ENCODE measurements at regions not wholly inside any gene's neighbourhood (a gene's known extent, or its start where the extent isn't known, plus 50 kb on each side); places are given as distances from the start of the nearest gene placed in this dataset.

DNA sequence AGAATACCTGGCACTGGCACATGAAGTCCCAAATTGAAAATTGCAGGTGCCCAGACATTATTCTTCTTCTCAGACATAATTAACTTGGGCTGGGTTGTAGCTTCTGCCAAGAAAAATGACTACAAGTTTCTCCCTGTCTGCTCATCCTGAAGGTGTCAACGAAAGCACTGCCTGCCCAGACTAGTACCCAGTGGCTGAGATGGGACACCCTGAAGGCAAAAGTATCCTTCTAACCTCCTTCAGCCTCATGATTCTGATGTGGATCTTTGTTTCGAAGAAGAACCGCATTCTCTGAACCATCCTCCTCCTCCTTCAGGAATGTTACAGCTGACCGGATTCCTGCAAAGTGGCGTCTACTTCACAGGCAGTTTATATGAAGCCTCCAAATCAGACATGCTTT, 161.1 kb upstream of the FST start:
- no peak for ATAC-seq
- DNase-seq (ENCODE audit: missing footprints), result no peak
- intact Hi-C loops (cut with DNase I), result no loop called here

DNA sequence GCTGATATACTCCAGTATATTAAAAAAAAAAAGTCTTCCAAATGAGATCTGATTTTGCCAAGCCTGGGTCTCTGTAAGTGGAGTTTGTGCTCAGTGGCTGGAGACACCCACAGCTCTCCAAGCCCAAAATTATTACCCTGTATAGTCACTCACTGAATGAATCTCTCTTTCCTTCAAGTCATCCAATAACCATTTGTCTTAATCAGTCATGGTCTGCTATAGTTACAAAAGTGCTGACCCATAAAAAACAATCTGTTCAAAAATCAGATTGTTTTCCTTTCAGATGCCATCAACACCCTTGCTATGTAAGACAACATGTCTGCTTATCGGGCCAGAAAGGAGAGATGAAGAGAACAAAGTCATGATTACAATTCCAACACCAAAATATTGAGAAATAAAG, 159.4 kb upstream of the FST start:
- ATAC-seq (no peak), DNase-seq (ENCODE audit: missing footprints) (no peak)
- intact Hi-C loops (cut with DNase I), result no loop called here

DNA sequence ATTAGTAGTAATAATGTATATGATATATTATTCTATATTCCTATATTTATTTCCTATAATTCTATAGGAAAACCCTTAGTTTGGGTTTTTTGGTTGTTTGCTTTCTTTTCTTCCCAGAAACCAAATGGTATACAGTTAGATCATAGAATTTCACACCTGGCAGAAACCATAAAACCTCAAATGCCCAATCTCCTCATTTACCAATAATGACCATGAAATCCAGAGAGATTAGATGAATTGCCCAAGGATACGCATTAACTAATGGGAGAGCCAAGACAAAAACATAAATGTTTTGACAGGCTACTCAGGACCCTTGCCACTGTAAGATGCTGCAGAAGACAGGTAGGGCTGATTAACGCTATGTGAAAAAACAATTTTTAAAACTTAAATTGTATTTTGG, 158.7 kb upstream of the FST start:
- DNase-seq (ENCODE audit: missing footprints) (no peak), ATAC-seq (no peak)
- intact Hi-C loops (cut with DNase I), result no loop called here

DNA sequence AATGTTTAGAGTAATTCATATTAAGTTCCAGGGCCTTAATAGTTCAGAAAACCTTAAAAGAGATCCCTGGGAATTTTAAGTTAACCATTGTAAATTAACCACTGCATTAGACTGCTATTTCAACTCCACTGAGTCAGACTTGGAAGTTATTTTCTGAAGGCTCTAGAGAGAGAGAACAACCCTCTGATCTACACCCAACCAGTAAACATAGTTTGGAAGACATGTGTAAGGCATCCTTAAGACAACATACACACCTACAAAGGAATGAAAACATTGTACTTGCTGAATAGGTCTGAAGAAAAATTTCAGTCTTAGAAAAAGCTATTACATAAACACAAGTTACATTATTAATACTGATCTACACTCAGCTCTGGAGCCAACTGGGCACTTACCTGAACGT, 158.2 kb upstream of the FST start:
- ATAC-seq, result no peak
- DNase-seq (ENCODE audit: missing footprints), result no peak
- intact Hi-C loops (cut with DNase I), result no loop called here

DNA sequence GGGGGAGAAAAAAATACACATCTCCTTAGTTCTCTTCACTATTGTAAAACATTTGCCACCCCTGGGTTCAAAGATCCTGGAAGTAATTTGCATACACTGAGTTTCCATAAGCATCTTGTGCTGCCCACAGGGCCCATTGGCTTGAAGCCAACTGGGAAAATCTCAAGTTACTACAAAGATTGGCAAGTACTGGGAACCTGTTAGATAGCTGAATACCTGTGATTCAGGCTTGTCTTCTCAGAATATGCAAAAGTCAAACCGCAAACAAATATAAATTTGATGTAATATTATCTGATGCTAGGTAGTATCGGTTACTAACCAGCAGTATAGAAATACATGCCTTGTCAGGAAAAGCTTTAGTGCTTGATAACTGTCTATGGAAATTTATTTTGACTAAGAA, 156.9 kb upstream of the FST start:
- intact Hi-C loops (cut with DNase I), result no loop called here
- ATAC-seq, result no peak
- no peak for DNase-seq (ENCODE audit: missing footprints)

DNA sequence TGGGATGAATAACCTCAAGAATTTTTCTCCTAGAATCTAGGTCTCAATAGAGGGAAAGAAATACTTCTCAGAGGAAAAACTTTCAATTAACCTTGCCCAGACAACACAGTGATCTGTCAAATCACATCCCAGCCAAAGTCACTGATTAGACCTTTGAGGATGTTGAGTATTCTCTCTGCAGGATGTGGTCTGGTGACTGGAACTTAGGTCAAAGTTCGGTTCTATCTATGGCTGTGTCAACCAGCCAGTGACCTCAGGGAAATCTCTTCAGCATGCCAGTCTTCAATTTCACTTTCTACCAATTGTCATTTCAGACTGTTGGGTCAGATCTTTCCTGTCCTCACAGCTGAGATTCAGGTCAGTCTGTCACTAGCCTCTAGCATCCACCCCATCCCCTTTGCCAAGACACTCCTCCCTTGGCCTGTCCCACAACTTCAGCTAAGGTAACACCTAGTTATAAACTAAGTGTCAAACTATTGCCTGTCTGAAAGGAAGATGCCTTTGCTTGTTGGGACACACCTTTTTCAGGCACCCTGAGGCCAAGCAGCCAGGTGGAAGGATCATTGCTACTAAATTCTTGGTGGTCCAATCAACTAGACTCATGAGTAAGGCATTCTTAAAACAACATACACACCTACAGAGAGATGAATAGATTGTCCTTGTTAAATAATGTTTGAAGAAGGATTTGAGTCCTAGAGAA, 156.3 kb upstream of the FST start:
- intact Hi-C loops (cut with DNase I), result no loop called here
- ATAC-seq (no peak), DNase-seq (ENCODE audit: missing footprints) (no peak)

DNA sequence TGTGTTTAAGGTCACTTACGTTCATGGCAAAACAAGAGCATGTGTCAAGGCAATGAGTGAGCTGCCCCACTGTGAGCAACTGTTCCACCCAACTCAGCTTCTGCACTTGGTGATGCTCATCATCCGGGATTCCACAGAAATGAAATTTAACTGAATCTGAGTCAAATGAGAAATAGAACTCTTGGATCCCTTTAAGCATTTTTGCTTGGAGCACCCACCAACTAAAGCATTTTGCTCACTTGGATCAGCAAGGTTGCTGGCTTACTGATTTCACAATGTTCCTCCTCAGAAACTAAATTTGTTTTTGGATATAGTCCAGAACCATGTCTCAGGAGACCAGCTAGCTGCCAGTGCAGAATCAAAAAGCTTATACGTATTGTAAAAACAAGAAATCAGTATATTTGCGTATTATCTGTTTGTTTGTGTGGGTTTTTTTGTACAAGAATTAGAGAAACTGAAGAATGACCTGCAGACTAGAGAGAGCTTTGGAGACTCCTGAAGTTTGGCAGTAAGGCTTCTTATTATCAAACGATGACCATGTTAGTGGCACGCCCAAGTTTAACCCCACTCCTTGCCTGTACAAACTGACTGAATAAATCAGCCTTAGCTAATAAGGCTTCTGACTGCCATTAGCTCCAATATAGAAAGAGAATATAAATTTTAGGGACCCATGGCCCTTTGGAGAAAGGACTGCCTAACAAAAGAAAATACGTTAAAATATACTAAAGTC, 153.8 kb upstream of the FST start:
- DNase-seq (ENCODE audit: missing footprints) (no peak), ATAC-seq (peak; percentile 85)
- intact Hi-C loops (cut with DNase I), result no loop called here

DNA sequence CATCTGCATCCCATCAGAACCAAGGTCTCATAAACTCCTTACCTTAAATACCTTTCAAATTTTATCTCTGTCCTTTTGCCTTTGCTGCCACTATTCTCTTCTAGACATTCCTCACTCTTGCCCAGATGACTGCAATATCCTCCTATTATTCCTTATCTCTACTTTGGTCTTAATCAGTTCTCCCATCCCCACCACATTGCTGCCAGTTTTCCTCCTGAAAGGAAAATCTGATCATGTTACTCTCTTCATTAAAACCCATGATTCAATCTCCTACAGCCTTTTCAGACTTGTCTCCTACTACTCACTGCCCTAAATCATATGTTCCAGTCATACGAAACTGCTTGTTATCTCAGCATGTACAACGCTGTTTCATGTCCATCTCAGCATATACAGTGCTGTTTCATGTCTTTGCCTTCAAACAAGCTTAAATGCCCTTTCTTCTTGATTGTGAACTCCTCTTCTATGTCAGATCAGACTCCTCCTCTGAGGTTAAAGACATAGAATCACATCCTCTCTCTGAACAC, 152.6 kb upstream of the FST start:
- intact Hi-C loops (cut with DNase I), result no loop called here
- DNase-seq (ENCODE audit: missing footprints) (no peak), ATAC-seq (no peak)

DNA sequence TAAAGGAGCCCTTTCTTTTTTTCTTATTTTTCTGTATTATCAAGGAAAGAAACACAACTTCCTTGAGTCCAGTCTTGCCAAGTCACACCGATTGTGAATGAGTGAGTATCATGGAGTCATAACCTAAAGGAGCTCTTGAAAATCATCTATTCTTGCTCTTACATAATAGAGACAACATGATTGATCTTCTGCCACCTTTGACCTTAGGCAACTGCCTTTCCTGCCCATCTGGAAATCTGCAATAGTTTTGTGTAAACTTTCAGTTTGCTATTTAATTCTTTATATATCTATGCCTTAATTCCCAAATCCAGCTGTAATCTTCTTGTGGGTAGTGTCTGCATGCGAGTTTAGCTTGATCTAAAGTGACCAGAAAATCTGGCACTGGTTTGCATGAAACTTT, 149.9 kb upstream of the FST start:
- intact Hi-C loops (cut with DNase I), result no loop called here
- DNase-seq (ENCODE audit: missing footprints) (no peak), ATAC-seq (no peak)

DNA sequence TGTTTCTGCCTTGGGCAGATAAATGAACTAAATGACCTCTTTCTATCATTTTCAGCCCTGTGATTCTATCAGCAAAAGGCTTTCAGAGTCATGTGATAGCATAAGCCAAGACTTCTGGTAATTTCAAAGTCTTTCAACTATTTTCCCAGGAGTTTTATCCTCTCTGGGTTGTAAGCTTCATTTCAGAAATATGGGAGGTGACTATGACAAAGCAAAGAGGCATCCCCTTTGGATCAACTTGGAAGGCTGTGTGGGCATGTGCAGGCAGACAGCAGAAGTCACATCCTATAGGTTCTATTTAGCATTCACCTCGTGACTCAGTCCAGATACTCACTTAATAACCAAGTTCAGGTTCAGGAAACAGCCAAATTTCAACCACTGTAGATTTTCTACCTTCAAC, 149.0 kb upstream of the FST start:
- intact Hi-C loops (cut with DNase I), result no loop called here
- DNase-seq (ENCODE audit: missing footprints) (no peak), ATAC-seq (no peak)

DNA sequence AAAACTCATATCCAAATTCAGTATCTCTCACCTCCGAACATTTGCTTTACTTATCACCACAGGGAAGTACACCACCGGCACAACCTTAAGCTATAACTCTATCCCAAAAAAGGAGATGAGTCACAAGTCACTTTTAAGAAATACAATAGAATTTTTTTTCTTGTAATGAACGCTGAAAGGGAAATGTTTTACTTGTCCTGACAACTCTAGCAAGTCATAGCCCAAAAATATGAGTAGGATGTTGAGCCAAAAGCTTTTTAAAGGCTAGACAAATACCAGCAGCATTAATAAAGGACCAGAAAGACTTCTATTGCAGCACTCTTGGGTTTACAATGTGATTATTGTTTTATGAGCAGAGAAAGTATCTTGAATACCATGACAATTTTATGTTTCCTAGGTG, 147.3 kb upstream of the FST start:
- ATAC-seq (no peak), DNase-seq (ENCODE audit: missing footprints) (no peak)
- intact Hi-C loops (cut with DNase I), result no loop called here

DNA sequence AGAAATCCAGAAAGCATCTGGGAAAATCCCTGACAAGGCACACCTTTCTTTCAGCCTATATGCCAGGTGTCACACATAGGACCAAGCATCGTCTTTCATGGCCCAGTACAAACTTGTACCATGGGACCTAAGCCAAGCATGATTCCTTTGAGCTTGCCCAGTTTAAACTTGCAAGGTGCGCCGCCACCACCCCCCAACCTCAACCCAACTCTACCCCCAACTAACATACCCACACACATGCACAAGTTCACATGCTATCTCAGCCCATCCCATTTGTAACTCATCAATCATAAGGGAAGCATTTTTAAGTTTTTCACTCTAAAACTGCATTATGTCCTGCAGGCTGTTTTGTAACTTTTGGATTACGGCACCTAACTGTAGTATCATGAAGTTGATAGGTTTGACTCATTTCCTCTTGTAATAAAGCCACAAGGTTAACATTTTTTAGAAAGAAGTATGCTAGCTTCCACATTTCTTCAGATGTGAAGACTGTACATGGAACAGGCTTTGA, 145.9 kb upstream of the FST start:
- no peak for ATAC-seq
- intact Hi-C loops (cut with DNase I), result no loop called here

DNA sequence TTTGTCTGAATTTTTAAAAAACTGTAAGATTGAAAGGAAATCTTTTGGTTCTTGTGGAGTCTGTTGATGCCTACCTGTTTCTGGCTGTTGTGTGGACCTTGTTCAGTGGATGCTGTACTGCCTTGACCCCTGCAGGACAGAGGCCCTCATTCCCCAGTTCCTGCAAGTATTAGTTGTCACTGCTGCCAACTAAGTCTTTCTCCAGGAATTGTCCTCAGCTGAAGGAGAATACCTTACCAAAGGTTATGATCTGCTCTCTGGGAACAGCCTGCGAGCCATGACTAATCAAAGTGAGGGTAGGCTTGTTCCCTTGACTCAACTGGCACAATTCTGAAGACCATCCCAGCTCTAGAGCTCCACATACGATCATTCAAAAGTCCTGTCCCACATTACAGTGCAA, 145.3 kb upstream of the FST start:
- no peak for ATAC-seq
- no peak for DNase-seq (ENCODE audit: missing footprints)
- intact Hi-C loops (cut with DNase I), result no loop called here

More for the DNA sequence above, 145.9 kb upstream of the FST start:
- no peak for DNase-seq (ENCODE audit: missing footprints)

DNA sequence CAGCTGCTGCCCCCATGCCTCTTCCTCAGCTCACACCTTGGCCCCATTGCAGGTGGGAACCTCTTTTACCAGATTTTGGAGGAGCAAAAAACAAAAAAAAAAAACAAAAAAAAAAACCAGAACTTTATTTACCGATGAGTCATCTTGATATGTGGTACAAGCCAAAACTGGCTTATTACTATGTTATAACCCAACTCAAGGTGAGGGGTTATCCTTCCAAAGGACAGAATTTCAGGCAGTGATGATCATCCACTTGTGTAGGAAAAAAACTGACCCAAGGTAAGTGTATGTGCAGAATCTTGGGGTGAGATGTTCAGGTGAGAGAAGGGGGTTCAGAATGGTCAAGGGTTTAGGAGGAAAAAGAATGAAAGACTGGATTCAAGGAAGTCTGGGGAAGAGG, 142.6 kb upstream of the FST start:
- intact Hi-C loops (cut with DNase I), result no loop called here
- ATAC-seq (no peak), DNase-seq (ENCODE audit: missing footprints) (no peak)

DNA sequence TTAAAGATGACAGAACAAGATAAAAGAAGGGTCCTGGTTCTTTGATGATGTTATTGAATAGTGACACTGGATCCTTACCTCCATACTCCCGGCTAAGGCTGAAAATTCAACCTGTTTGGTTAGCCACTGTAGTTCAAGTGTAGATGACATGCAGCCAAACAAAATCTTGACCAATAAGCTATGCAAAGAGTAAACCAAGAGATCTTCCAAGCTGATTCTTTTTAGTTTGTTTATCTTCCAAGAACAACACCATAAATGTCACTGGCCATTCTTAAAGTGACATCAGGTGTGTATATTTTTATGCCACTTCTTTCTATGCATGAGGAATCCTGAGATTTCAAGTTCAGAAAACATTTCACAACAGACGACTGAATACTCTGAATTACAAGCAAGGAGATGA, 141.5 kb upstream of the FST start:
- ATAC-seq (no peak), DNase-seq (ENCODE audit: missing footprints) (no peak)
- intact Hi-C loops (cut with DNase I), result no loop called here

DNA sequence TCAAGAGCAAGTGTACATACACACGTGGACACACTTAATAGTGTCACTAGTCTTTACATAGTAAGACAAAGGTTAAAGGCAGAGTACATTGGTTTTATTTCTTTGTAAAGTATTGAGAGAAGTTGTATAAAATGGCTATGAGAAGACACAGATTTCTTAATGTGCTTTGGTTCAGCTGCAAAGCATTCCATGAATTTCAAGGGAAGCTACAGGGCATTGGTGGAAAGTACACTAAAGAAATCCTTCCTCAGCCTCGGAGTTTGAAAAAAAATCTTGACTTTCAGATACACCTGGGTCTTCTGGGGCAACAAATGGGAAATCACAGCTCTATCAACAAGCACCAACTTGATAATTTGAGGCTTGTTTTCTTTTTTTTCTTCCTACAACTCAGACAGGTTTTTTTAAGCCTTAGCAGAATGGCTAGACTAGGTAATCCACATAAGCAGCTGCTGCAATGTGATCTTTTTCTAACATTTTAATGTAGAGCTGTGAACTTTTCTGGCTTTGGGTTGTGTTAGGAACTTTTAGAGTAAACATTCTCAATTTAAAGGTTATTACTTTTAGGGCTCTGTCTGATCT, 140.4 kb upstream of the FST start:
- no peak for DNase-seq (ENCODE audit: missing footprints)
- no peak for ATAC-seq
- intact Hi-C loops (cut with DNase I), result no loop called here

DNA sequence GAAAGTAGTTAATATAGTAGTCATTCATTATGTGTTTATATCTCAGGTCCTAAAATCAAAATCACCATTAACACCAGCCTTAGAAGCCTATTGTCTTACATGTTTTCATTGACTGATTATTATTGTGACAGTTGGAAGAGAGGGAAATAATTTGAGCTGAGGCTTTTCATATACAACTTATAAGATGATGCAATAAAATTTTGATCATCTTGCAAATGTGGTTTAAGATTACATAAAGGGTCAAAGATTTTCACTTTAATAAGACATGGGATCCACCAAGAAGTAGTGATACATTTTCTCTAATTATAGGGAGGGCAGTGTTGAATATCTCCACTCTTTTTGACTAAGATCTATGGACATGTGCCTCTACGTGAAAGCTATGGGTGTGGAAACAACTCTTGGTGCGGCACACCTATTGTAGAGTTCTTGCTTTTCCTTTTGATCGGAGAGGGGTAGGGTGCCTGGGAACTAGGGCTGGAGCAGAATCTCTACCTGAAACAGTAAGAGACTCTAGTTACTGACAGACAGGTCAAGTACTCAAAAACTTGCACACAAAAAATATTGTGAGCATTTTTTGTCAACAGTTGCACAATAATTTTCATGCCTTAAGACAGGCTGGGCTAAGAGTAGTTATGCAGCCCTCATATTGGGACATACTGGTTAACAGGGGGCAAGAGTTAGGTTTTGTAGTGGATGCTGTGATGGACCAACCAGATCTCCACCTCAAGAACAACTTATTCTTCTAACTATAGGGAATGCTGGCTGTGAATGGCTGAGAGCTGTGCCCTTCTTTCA, 139.3 kb upstream of the FST start:
- DNase-seq (ENCODE audit: missing footprints), result no peak
- no peak for ATAC-seq
- intact Hi-C loops (cut with DNase I), result no loop called here

DNA sequence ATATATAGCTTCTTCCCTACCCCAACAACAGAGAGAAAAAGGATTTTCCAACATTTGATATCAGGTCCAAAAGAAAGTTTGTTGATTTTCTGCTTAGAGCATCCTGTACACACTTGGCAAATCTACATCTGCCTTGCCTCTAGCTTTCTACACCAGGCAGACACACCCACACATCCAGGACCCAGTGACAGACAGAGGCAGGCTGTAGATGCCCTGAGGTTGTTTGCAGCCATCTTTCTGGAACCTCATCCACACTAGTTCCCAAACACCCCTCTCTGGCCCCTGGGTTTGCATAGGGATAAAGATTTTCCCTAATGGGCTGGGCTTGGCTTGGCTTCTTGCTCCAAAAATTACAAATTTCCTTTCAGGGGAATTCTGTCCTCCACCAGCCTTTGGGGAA, 138.2 kb upstream of the FST start:
- ATAC-seq (no peak), DNase-seq (ENCODE audit: missing footprints) (no peak)
- intact Hi-C loops (cut with DNase I), result no loop called here

DNA sequence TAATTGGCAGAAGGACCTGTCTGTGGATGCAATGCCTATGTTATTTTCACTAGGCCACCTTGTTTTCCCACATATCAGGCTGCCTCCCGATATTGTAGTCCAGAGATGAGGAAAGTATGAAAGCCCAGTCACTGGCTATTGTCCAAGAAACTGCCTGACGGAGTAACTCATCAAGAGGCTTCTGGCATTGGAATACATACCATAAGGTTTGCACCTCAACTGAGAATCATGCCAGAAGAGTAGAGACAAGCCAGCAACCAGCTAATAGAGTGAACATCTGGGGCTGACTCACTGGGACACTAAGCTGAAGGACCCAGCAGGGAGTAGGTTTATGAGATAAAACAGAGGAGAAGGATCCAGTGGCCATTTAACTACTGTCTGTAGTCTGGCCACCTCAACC, 137.2 kb upstream of the FST start:
- intact Hi-C loops (cut with DNase I), result no loop called here
- ATAC-seq, result peak; percentile 82
- DNase-seq (ENCODE audit: missing footprints), result no peak

All from Right ventricle myocardium inferior (tissue), 1 donor.